HG03064 (cell line): ENCODE measurements at regions not wholly inside any gene's neighbourhood (a gene's known extent, or its start where the extent isn't known, plus 50 kb on each side); places are given as distances from the start of the nearest gene placed in this dataset.

Source experiments
- ATAC-seq: cut with Tn5 transposase; IDR thresholded peaks from one replicate; pipeline ENCODE4 v1.9.1; 2021; ENCODE audit warnings: low read depth; ENCODE audit not compliant: unreplicated experiment

GRCh38 chr3:42037318-42037945 lies 53.7 kb upstream of the TRAK1 start:
- no peak for ATAC-seq

GRCh38 chr3:42036483-42036823 lies 54.7 kb upstream of the TRAK1 start:
- no peak for ATAC-seq

GRCh38 chr3:42035816-42036482 lies 55.2 kb upstream of the TRAK1 start:
- ATAC-seq, result no peak

- no peak for ATAC-seq
Measured at GRCh38 chr3:42035007-42035406, 56.1 kb upstream of the TRAK1 start.

- ATAC-seq, result no peak
Measured at GRCh38 chr3:42033741-42034140, 57.4 kb upstream of the TRAK1 start.

- ATAC-seq, result no peak
Measured at GRCh38 chr3:42032693-42033349, 58.3 kb upstream of the TRAK1 start.

GRCh38 chr3:42031808-42032480 lies 59.2 kb upstream of the TRAK1 start:
- no peak for ATAC-seq

GRCh38 chr3:42028474-42028873 lies 62.7 kb upstream of the TRAK1 start:
- no peak for ATAC-seq

- no peak for ATAC-seq
Measured at GRCh38 chr3:42027571-42027970, 63.6 kb upstream of the TRAK1 start.

- ATAC-seq, result no peak
Measured at GRCh38 chr3:42025370-42026138, 63.7 kb upstream of the ULK4 start.

GRCh38 chr3:42024591-42025351 lies 62.9 kb upstream of the ULK4 start:
- ATAC-seq, result no peak

- ATAC-seq, result no peak
Measured at GRCh38 chr3:42023380-42023779, 61.5 kb upstream of the ULK4 start.

- ATAC-seq, result no peak
Measured at GRCh38 chr3:42022355-42022754, 60.5 kb upstream of the ULK4 start.

GRCh38 chr3:42020684-42021307 lies 58.9 kb upstream of the ULK4 start:
- no peak for ATAC-seq

GRCh38 chr3:42019953-42020260 lies 58.0 kb upstream of the ULK4 start:
- no peak for ATAC-seq

GRCh38 chr3:42019144-42019952 lies 57.4 kb upstream of the ULK4 start:
- no peak for ATAC-seq

- no peak for ATAC-seq
Measured at GRCh38 chr3:42014921-42015533, 53.1 kb upstream of the ULK4 start.

- ATAC-seq, result no peak
Measured at GRCh38 chr3:42014458-42014920, 52.6 kb upstream of the ULK4 start.
